HepG2 (cell line): ENCODE measurements at regions not wholly inside any gene's neighbourhood (a gene's known extent, or its start where the extent isn't known, plus 50 kb on each side); places are given as distances from the start of the nearest gene placed in this dataset.

Experiments
- ATAC-seq: fragments of 200-7000 bp; cut with Tn5 transposase; 3 replicates; pipeline ENCODE4 v1.9.1; 2020; ENCODE audit warnings: mild to moderate bottlenecking, moderate library complexity
- BruUV-seq: library from RNA; stranded (reverse); fragments of 400-500 nt; replicated peaks from 2 replicates; lab custom pipeline; 2021; lab: Mats Ljungman, UMichigan
- CTCF ChIA-PET: fragments of 300-600 bp; formaldehyde crosslinking; extraction: SDS; loops from one replicate; lab custom pipeline; 2021; ENCODE audit warnings: low total read pairs, inconsistent platforms, low intra/inter-chr PET ratio; lab: Yijun Ruan, JAX
- POLR2A ChIA-PET: fragments of 350-600 bp; sonication (Branson Sonifier 250); formaldehyde crosslinking; loops from one replicate; lab custom pipeline; 2020; ENCODE audit warnings: antibody characterized with exemption, inconsistent platforms; lab: Yijun Ruan, JAX
- DNase-seq: peaks from one replicate; pipeline ENCODE4 v3.0.0-alpha.2; 2015; ENCODE audit warnings: low spot score
- FAIRE-seq: peaks from 3 replicates; lab custom pipeline; 2011; peaks lifted over from hg19 to GRCh38; lab: Jason Lieb, UNC
- H2AFZ ChIP-seq: one replicate; pipeline ENCODE4 v1.6.1; 2011; ENCODE audit warnings: low read length, inconsistent platforms
- H3K27ac ChIP-seq: fragments of 300-600 bp; 3 replicates; pipeline ENCODE4 v1.8.0; 2011; ENCODE audit warnings: mixed run types, mild to moderate bottlenecking, mixed read lengths, low read length, inconsistent platforms; ENCODE audit not compliant: insufficient read depth; ENCODE audit errors: extremely low read length
- H3K27me3 ChIP-seq, 2 experiments: fragments of 200-600 bp in 1 of 2; 2 replicates in 1 of 2; 3 replicates in 1 of 2; pipeline versions ENCODE4 v1.6.0 to v1.8.0; 2011; ENCODE audit warnings: low read length in 2 of 2, mild to moderate bottlenecking in 2 of 2, moderate library complexity in 2 of 2, inconsistent platforms in 1 of 2; ENCODE audit not compliant: insufficient read depth in 2 of 2, control insufficient read depth in 1 of 2
- H3K36me3 ChIP-seq, 2 experiments: fragments of 200-600 bp in 1 of 2; replicated peaks in 1 of 2; 2 replicates in 1 of 2; 3 replicates in 1 of 2; pipeline versions ENCODE4 v1.5.1 to v1.8.0; 2011; ENCODE audit warnings: low read length in 2 of 2, inconsistent platforms in 1 of 2; ENCODE audit not compliant: insufficient read depth in 2 of 2, control insufficient read depth in 1 of 2
- H3K4me1 ChIP-seq: 2 replicates; pipeline ENCODE4 v1.5.1; 2012; ENCODE audit warnings: low read length, inconsistent platforms; ENCODE audit not compliant: insufficient read depth
- H3K4me2 ChIP-seq: 2 replicates; pipeline ENCODE4 v1.6.0; 2011; ENCODE audit warnings: low read depth, low read length, inconsistent platforms
- H3K4me3 ChIP-seq, 3 experiments: fragments of 200-600 bp in 1 of 3; sonication (generic), shearing (Covaris generic) in 1 of 3; replicated peaks in 1 of 3; 2 replicates each; pipeline ENCODE4 v1.5.1; 2011 to 2016; ENCODE audit warnings: low read length in 3 of 3, inconsistent platforms in 2 of 3, low read depth in 2 of 3, mild to moderate bottlenecking in 2 of 3, control low read depth in 1 of 3, mixed read lengths in 1 of 3; ENCODE audit not compliant: insufficient read depth in 1 of 3
- H3K79me2 ChIP-seq: one replicate; pipeline ENCODE4 v1.6.1; 2011; ENCODE audit warnings: low read length, inconsistent platforms; ENCODE audit not compliant: insufficient read depth
- H3K9ac ChIP-seq: 2 replicates; pipeline ENCODE4 v1.6.0; 2011; ENCODE audit warnings: mild to moderate bottlenecking, low read depth, low read length, inconsistent platforms; ENCODE audit not compliant: insufficient read depth
- H3K9me3 ChIP-seq: 2 replicates; pipeline ENCODE4 v1.5.1; 2012; ENCODE audit warnings: mild to moderate bottlenecking, low read length
- H4K20me1 ChIP-seq: 2 replicates; pipeline ENCODE4 v1.6.0; 2011; ENCODE audit warnings: inconsistent platforms, mild to moderate bottlenecking, low read length, moderate library complexity; ENCODE audit not compliant: insufficient read depth
- KAT8 ChIP-seq: IDR thresholded peaks from 2 replicates; pipeline ENCODE4 v1.6.1; 2016; ENCODE audit warnings: missing genetic modification reagents, missing compliant biosample characterization
- PRPF4 ChIP-seq: fragments of 200-400 bp; formaldehyde crosslinking; IDR thresholded peaks from 2 replicates; pipeline ENCODE4 v1.6.1; 2016; ENCODE audit warnings: low read length, low read depth; ENCODE audit not compliant: poor library complexity, severe bottlenecking
- RAD21 ChIP-seq: fragments of 450-650 bp; formaldehyde crosslinking; IDR thresholded peaks from 2 replicates; pipeline ENCODE4 v1.5.0; 2020; ENCODE audit warnings: mild to moderate bottlenecking
- SRSF4 ChIP-seq: fragments of 200-400 bp; formaldehyde crosslinking; IDR thresholded peaks from one replicate; pipeline ENCODE4 v1.6.1; 2018; ENCODE audit warnings: mild to moderate bottlenecking, low read depth, low read length, moderate library complexity; ENCODE audit not compliant: poor library complexity, severe bottlenecking
- ZNF549 ChIP-seq: sonication (generic); formaldehyde crosslinking; IDR thresholded peaks from 2 replicates; pipeline ENCODE4 v1.5.0; 2020; ENCODE audit warnings: missing genetic modification reagents
- ZNF598 ChIP-seq: sonication (generic); formaldehyde crosslinking; IDR thresholded peaks from 2 replicates; pipeline ENCODE4 v1.5.1; 2020; ENCODE audit warnings: mild to moderate bottlenecking, missing genetic modification reagents, borderline replicate concordance
- ZNF619 ChIP-seq: sonication (generic); formaldehyde crosslinking; IDR thresholded peaks from 2 replicates; pipeline ENCODE4 v1.4.0; 2020; ENCODE audit warnings: mild to moderate bottlenecking, missing genetic modification reagents
- ZNF775 ChIP-seq: sonication (generic); formaldehyde crosslinking; IDR thresholded peaks from 2 replicates; pipeline ENCODE4 v1.4.0; 2020; ENCODE audit warnings: missing genetic modification reagents, mild to moderate bottlenecking, moderate library complexity, borderline replicate concordance
- WGBS: methylation state at CpG from one replicate; pipeline ENCODE4 v1.1.6; 2017; ENCODE audit warnings: low lambda C conversion rate; 5-methylcytosine and 5-hydroxymethylcytosine counted together
- in situ Hi-C: cut with HindIII; loops from 2 replicates; pipeline ENCODE4 v1.10.0; 2017; ENCODE audit warnings: low pct_unique_long_range_greater_than_20kb; ENCODE audit not compliant: extremely low pct_ligation_motif_present
- intact Hi-C: fragments of 100-400 bp; cut with micrococcal nuclease; formaldehyde crosslinking; loops from one replicate; pipeline ENCODE4 v1.10.0; 2022; ENCODE audit not compliant: unreplicated experiment

- intact Hi-C loops (no loop called here), in situ Hi-C loops (no loop called here)
- Histone ChIP-seq H3K4me2 (no peak overlapping the region), H3K36me3 (no peaks in the 10 kb centered on the region), H3K4me1 (peaks cover 18% of the 10 kb centered on the region), H3K9ac (no peak overlapping the region), H3K79me2 (no peaks in the 10 kb centered on the region), H4K20me1 (no peaks in the 10 kb centered on the region), H3K27ac (no peak overlapping the region), H3K27me3 (peaks cover 2 to 7% of the 10 kb centered on the region in 2 experiments; a peak in 3 of 5 replicates), H3K4me3 (no peak overlapping the region), H3K9me3 (no peaks in the 10 kb centered on the region), H2AFZ (no peak overlapping the region)
- DNase-seq = no peak
- FAIRE-seq = no peak
- BruUV-seq = no TSS peak
- 39% methylated on average over 8 of the region's 8 CpGs for WGBS
- TF ChIP-seq PRPF4 (no peak), ZNF619 (no peak), ZNF775 (CRISPR knock-in tag) (no peak)
- no peak for ATAC-seq
- ChIA-PET CTCF (no interaction called here), POLR2A (no interaction called here)
These were observed 68.0 kb downstream of the MYCN start for GRCh38 chr2:16008331-16008850.

- ATAC-seq (no peak), FAIRE-seq (no peak), DNase-seq (no peak)
- H3K36me3 ChIP-seq = no peaks in the 10 kb centered on the region
- H3K4me2 ChIP-seq = no peak overlapping the region
- H3K27me3 ChIP-seq = no peaks in the 10 kb centered on the region; a peak in 2 of 5 replicates
- no peak overlapping the region for H3K27ac ChIP-seq
- intact Hi-C loops (no loop called here), in situ Hi-C loops (no loop called here)
- no peak overlapping the region for H2AFZ ChIP-seq
- H3K4me1 ChIP-seq = peaks cover 18% of the 10 kb centered on the region
- 70% methylated on average over 6 of the region's 6 CpGs for WGBS
- H4K20me1 ChIP-seq = no peaks in the 10 kb centered on the region
- BruUV-seq = no TSS peak
- H3K79me2 ChIP-seq = no peaks in the 10 kb centered on the region
- TF ChIP-seq ZNF549 (CRISPR knock-in tag) (no peak), ZNF598 (no peak), RAD21 (CRISPR knock-in tag) (no peak), KAT8 (CRISPR knock-in tag) (no peak), SRSF4 (no peak)
- no peak overlapping the region for H3K4me3 ChIP-seq
- H3K9ac ChIP-seq = no peak overlapping the region
- ChIA-PET POLR2A (no interaction called here), CTCF (no interaction called here)
- H3K9me3 ChIP-seq = no peaks in the 10 kb centered on the region
These were observed 67.0 kb downstream of the MYCN start for GRCh38 chr2:16007167-16007934.
